Forelimb muscle (tissue), 1 donor: ENCODE measurements at regions not wholly inside any gene's neighbourhood (a gene's known extent, or its start where the extent isn't known, plus 50 kb on each side); places are given as distances from the start of the nearest gene placed in this dataset.
A peak's percentile ranks its signal among the peaks of the same experiment; 100 is the strongest.

ENCODE experiments used
- DNase-seq: peaks from one replicate; pipeline ENCODE4 v3.0.0-alpha.2; 2013; ENCODE audit warnings: low read depth

DNA sequence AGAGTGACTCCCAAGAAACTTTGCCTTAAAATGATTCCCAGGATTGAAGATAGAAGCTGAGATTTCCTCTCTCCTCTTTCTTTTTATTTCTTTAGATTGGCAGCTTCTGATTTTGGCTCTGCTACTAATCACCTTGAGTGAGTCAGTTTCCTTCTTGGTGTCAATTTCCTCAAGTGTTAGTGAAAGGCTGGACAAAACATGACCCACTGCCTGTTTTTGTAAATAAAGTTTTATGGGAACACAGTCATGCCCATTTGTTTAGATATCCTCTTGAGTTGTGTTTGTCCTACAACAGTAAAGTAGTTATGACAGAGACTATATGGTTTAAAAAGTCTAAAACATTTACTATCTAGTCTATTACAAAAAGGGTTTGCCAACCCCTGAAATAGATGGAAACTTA lies 227.2 kb upstream of the TBX3 start:
- no peak for DNase-seq

DNA sequence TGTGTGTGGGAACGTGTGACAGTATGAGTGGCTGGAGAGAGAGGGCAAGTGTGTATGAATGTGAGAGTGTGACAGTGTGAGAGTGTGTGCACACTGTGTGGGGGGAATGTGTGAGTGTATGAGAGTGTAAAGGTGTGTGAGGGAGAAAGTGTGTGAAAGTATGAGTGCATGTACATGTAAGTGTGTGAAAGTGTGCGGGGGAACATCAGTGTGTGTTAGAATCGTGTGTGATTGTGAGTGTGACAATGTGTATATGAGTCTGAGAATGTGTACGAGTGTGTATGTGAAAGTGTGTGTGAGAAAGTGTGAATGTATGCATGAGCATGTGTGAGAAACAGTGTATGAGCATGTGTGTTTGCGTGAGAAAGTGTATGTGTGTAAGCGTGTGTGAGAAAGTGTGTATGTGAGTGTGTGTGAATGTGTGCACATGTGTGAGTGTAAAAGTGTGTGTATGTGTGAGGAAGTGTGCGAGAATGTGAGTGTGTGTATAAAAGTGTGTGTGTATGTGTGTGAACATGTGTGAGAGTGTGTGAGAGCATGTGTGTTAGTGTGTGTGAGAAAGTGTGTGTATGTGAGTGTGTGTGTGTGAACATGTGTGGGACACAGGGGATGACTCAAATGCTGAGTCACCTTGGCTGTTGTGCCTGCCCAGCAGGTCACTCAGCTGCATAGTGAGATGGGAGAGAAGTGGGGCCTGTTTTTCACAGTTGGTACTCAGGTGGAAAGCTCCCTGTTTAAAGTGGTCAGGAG lies 220.5 kb upstream of the TBX3 start:
- no peak for DNase-seq

DNA sequence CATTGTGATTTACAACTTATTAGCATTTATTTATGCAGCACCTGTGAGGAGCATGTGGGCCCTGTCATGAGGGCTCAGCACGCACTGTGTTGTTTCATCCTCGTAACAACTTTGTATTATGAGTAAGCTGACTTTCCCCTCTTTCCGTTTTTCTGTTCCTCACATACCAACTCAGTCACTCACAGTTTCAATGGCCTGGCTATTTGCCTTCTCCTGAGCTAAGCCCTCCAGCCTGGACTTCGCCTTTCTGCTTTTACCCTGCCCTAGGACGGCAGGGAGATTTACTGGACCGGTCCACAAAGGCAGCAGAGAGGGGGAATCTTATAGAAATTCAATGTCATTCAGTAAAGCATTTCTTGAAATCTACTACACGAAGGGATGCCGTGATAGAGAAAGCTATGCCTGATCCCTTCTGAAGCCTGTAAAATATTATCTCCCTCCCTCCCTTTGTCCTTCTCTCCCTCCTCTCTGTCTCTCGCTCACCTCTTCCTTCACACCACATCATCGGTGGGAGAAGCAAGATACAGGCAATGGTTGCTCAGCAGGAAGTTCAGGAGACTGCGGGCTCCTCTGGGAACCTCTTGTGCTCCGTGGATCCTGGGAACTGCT lies 219.2 kb upstream of the TBX3 start:
- DNase-seq: no peak

DNA sequence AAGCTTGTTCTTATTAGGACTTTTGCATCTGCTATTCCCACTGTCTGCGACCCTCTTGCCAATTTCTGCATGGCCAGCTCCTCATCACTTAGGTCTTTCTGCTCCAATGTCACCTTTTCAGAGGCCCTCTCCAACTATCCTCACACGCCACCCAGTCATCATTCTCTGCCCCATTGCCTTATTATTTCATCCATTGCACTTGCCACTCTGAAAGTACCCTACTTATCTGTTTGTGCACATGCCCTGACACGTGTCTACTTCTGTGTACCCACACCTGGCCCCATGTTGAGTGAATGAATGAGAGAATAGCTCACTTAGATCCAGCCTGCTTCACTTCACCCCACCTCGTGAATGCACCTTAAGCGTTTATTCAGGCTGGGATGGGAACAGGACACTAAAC lies 218.7 kb upstream of the TBX3 start:
- DNase-seq: no peak

DNA sequence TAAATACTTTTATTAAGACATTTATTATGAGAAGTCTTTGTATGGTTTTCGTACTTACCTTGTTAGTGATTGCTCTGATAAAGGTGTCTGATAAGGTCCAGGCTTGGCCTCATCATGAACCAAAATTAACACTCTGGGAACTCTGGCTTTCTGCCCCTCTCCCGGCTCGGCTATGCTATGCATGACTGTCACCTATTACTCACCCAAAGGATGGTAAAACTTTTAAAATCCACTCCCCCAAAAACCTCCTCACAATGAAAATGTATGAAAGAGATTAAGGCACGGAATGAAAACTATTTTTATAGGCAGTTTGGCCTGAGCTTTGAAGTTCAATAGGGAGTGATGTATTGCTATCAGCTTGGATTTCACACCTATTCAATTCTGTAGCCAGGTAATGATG lies 217.3 kb upstream of the TBX3 start:
- DNase-seq: no peak

DNA sequence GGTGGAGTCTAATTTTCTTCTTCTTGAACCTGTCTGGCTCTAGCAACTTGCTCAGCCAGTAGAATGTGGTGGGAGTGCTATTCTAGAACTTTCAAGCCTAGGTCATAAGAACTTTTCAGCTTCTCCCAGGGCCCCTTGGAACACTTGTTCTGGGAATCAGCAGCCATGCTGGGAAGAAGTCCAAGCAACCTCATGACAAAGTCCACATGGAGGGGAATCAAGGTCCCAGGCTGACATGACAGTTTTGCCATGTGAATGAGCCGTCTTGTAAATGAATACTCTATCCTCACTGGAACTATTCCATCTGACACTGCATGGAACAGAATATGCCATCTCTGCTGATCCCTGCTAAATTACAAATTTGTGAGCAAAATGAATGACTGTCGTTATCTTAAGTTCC lies 214.2 kb upstream of the TBX3 start:
- no peak for DNase-seq

DNA sequence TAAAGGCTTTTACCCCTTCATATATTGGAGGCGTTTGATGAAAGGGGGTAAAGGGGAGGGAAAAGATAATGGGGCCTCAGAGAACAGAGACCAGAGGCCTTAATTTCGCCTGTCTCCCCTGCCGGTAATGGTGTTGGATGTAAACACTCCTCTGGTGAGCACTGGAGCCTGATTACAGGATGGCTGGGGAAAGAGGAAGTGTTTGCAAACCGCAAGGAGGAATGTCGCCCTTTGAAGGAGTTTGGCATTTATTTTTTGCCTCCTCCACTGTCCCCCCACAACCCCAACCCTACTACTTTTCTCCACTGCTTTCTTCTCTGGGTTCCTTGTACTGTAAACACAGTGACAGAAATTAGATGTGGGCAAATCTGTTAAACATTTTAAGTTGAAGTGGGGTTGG lies 211.9 kb upstream of the TBX3 start:
- DNase-seq: no peak

DNA sequence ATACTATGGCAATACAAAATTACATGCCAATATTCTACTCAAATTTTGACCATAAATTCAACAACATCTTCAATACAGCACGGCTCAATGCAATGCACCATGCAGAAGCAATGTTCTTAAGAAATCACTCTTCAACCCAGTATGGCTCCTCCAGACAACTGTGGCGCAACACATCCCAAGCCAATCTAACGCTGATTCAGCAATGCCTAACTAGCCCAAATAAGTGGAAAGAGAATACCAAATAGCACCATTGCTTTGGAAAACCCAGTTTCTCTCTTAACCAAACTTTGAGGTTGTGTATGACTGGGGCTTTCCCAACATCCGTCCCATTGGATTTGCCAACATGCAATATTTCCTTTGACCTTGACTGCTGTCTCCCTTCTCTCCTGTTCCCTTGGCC lies 211.1 kb upstream of the TBX3 start:
- no peak for DNase-seq

DNA sequence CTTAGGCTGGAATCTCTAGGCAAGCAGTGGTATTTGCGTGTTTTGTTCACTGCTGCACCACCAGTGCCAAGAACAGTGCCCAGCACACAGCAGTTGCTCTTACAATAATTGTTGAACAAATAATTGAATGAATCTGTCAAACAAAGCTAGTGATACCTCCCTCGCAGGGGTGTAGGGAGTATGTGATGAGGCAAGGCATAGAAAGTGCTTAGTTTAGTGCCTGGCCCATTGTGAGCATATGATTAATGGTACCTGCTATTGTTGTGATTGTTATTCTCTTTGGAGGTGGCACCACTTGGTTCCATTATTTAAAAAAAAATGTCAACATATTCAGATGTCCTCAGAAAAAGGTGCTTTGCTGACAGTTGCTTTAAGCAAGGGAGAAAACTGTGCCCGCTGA lies 210.1 kb upstream of the TBX3 start:
- DNase-seq: no peak

DNA sequence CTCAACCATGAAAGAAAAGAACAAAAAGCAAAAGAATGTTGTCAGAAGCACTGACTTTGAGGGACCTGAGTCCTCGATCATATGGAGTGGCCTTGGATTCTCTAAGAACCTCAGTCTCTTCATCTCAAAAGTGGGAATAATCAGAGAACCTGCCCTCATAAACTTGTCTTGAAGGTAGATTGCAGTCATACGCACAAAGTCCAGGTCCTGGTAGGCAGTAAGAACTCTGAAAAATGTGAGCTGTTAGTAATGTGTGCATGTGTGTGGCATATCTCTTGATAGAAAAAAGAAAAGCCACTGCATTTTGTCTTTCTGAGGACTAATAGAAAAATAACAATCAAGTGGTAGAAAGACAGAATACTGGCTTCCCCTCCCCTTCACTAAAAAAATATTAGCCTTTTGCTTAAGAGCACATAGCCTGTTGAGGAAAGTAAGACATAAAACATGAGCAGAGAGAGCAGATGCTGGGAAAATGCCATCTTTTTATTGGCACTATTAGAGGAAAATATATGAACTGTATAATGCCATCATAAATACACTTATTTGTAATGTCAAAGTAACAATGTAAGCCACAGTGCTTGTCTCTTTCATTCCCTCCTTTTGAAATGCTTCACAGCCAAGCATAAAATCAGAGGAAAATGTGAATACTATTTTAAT lies 205.1 kb upstream of the TBX3 start:
- no peak for DNase-seq

DNA sequence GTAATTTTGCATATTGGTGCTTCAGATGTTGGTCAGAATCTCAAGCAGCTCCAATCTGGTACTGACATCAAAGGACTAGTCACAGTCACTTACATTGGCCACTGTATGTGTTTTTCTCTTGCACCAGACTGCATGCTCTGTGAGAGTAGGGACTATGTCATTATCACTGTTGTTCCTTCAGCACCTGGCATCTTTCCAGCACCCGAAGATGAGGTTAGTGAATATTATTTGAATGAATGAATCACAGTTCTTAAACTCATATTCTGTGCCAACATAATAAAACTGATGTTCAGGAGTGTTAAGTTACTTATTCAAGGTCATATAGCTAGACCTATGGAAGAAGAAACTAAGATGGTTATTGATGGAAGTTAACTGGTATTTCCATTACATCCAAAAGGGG lies 204.5 kb upstream of the TBX3 start:
- DNase-seq: no peak

DNA sequence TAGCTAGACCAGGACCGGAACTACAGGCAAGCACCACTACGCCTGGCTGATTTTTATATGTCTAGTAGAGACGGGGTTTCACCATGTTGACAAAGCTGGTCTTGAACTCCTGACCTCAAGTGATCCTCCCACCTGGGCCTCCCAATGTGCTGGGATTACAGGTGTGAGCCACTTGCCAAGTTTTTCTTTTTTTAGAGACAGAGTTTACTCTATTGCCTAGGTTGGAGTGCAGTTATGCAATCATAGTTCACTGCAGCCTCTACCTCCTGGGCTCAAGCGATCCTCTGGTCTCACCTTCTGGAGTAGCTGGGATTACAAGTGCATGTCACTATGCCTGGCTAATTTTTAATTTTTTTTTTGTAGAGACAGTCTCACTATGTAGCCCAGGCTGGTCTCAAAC lies 201.5 kb upstream of the TBX3 start:
- no peak for DNase-seq

DNA sequence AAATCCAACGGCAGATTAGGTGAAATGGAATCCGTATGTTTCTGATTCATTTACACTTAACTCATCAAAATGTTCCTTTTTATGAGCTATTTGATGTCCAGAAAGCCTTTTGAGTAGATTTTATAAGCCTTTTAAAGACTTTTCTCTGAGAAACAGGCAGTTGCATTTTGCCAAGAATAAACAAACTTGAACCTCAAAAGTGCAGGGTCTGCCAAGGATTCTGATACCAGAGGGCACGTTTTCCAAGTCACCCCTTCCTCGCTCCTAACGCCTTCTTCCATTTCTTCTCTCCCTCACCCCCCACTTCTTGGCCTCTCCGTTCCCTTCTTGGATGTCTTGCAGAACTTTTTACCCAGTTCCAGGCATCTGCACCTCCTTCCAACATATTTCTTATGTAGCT lies 200.6 kb upstream of the TBX3 start:
- DNase-seq: no peak

DNA sequence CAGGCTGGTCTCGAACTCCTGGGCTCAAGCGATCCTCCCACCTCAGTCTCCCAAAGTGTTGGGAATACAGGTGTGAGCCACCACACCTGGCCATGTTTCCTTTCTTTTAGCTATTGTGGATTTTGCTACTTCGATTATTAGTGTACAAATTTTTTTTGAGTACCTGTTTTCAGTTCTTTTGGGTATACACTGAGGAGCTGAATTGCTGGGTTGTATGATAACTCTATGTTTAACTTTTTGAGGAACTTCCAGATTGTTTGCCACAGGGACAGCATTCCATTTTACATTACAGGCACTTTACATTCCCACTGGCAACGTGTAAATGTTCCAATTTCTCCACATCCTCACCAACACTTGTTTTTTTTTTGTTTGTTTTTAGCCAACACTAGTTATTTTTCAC lies 198.1 kb upstream of the TBX3 start:
- no peak for DNase-seq

DNA sequence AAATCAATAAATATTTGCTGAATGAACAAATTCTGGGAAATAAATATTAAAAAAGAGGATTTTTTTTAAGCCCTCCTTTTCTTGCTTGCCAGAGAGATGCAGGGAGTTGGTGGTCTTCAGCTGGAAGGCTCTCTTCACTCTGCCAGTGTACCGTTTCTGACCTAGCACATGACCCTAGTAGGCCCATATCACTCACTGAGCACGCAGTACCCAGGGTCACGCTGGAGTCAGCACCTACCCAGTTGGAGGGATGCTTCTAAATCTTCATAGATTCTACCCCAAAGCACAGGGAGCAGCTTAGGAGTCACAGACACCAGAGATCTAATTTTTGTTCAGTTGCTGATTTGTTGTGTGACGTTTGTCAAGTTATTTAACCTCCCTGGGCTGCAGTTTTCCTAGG lies 195.4 kb upstream of the TBX3 start:
- no peak for DNase-seq

DNA sequence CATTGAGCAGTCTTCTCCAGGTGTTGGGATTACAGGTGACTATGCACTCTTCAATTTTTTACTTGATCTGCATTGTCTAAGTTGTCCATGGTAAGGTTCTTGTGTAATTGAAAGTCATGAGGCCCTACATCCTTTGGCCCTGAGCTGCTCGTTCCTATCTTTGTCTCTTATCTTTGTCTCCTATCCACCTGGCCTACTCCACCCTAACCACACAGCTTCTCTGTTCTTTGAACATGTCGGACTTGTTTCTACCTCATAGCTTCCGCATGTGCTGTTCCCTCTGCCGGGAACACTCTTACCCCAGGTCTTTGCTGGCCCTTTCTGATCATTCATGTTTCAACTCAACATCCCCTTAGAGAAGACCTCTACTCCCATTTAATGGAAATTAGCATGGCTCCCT lies 194.8 kb upstream of the TBX3 start:
- DNase-seq: no peak

DNA sequence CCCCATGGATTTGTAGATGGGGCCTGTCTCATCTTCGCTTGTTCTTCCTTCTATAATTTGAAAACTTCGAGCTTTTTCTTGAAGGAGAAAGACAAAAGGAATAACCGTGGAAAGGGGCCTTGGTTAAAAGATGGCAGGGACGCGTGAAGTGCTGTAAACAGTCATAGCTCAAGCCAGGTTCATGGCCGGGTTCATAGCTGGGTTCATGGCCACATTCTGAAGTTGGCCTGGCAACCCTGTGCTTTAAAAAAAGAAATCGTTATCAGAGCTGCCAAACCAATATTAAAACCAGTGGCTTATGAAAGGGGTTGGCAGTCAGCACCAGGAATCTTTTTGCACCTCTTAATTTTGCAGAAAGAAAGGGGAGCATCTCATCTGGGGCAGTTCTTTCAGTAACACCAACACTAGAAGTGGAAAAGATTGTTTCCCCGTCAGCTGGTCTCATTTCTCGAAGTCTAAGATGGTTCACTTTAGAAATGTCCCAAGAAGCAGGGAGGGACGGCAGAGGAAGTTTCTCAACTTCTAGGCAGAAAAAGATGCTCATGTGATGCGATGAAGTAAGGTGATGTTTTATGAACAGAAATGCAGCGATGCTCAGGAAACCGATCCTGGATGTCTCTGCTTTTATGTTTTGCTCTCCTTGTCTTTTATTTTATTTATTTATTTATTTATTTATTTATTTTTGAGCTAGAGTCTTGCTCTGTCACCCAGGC lies 193.1 kb upstream of the TBX3 start:
- no peak for DNase-seq

DNA sequence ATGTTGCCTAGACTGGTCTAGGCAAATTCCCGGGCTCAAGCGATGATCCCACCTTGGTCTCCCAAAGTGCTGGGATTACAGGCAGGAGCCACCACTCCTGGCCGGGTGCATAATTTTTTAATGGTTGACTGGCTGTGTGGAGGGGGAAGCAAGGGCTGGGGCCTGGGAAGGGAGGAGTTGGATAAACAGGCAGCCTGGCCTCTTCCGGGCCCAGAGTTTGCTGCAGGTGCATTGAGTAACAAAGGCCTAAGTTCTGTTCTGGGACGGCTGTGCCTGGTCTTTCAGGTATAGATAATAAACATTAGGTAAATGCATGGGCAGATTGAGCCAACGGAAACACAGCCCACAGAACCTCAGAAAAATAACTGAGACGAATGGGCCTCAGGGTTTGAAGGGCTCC lies 191.3 kb upstream of the TBX3 start:
- no peak for DNase-seq

DNA sequence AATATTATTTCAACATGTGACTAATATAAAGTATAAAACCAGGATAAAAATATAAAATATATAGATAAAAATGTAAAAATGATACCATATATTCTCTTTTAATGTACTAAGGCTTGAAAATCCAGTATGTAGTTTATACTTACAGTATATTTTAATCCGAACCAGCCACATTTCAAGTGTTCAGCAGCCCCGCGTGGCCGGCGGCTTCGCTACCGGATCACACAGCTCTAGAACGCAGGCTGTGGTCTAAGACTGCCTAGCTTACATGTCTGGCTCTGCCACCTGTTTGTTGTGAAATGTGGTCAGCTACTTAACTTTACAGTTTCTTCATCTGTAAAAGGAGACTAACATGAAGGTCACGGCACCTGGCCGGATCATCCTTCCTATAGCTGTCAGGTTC lies 189.7 kb upstream of the TBX3 start:
- DNase-seq: no peak

DNA sequence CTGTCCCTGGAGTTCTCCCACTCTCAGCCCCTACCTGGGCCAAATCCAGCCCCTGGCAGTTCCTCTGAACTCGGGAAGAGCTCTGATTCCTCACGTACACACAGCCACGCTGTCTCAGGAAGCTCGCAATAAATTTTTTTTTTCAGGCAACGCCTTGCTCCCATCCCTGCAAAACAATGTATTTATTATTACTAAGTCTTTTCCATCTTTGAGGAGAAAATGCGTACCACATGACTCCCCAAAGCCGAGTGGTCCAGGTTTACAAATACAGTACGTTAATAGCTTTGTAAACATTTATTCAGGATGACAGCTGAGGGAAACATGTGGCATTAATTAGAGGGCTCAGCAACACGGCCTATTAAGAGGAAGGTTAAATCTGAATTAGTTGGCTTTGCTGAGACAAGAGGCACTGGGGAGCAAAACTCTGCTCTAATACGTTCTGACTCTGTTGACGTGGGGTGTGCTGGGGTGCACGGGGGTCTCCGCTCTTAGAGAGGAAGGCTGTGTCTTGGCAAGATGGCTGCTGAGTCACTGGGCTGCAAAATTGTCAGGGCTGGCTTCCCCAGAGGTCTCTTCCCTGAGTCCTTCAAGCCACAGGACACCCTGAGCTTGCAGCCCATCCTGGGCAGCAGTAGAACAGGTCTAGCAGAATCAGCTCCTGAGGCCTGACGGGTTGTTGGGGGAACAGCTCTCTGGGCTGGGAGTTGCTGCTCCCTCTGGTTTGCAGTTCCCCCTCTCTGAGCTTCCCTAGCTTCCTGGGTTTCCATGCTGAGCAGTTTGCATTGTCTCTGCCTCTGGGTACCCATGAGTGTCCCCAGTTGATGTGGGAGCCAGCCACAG lies 185.2 kb upstream of the TBX3 start:
- peak; percentile 78 for DNase-seq

DNA sequence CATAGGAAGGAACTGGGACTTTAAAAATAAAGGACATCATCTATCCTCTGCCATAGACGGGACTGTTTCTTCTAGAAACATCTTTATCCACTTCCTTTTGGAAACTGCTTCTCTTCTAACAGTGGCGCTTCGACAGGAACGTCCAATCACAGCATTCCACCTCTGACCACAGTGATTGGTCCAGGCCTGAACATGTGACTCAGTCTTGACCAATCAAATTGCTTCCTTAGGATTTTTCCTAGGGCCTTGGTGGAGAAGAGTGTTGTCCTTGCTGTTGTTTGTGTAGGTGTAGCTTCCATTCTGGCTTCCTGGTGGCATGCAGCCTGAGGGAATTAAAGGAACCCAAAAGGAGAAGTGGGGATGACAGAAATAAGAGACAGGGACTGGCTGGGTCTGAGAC lies 182.4 kb upstream of the TBX3 start:
- no peak for DNase-seq
